Endothelial cell of umbilical vein (primary cell): ENCODE measurements at regions not wholly inside any gene's neighbourhood (a gene's known extent, or its start where the extent isn't known, plus 50 kb on each side); places are given as distances from the start of the nearest gene placed in this dataset.

ENCODE experiments used
- BruUV-seq: library from RNA; stranded (reverse); fragments of 400-500 nt; replicated peaks from 2 replicates; lab custom pipeline; 2021; lab: Mats Ljungman, UMichigan
- CTCF ChIA-PET: fragments of 300-600, 350-600 bp; sonication (Branson Sonifier 250); formaldehyde crosslinking; loops from one replicate; lab custom pipeline; 2021; ENCODE audit warnings: antibody characterized with exemption, inconsistent platforms; lab: Charles Lee
- POLR2A ChIA-PET: fragments of 300-600, 350-600 bp; sonication (Branson Sonifier 250); formaldehyde crosslinking; loops from one replicate; lab custom pipeline; 2021; ENCODE audit warnings: antibody characterized with exemption, inconsistent platforms; lab: Charles Lee
- DNase-seq: peaks from one replicate; pipeline ENCODE4 v3.0.0-alpha.2; 2011; ENCODE audit warnings: low read depth, low spot score
- FAIRE-seq: peaks from 2 replicates; lab custom pipeline; 2011; peaks lifted over from hg19 to GRCh38; lab: Jason Lieb, UNC
- H2AFZ ChIP-seq: 2 replicates; pipeline ENCODE4 v1.6.0; 2012; ENCODE audit warnings: low read depth, low read length, control low read depth, inconsistent platforms
- H3K27ac ChIP-seq: 2 replicates; pipeline ENCODE4 v1.5.1; 2011; ENCODE audit warnings: low read depth, mild to moderate bottlenecking, control low read depth, low read length, moderate library complexity; ENCODE audit not compliant: insufficient read depth
- H3K27me3 ChIP-seq, 2 experiments: 2 replicates each; pipeline versions ENCODE4 v1.6.0 to v1.6.1; 2011; ENCODE audit warnings: low read length in 2 of 2, mixed read lengths in 1 of 2; ENCODE audit not compliant: control insufficient read depth in 2 of 2, insufficient read depth in 2 of 2
- H3K36me3 ChIP-seq, 2 experiments: 2 replicates in 1 of 2; 3 replicates in 1 of 2; pipeline ENCODE4 v1.5.1; 2011; ENCODE audit warnings: low read length in 2 of 2, mild to moderate bottlenecking in 1 of 2, moderate library complexity in 1 of 2; ENCODE audit not compliant: control insufficient read depth in 2 of 2, insufficient read depth in 2 of 2; ENCODE audit errors: extremely low read depth in 1 of 2
- H3K4me1 ChIP-seq: 3 replicates; pipeline ENCODE4 v1.5.1; 2011; ENCODE audit warnings: mild to moderate bottlenecking, low read length; ENCODE audit not compliant: control insufficient read depth, insufficient read depth; ENCODE audit errors: extremely low read depth
- H3K4me2 ChIP-seq: 2 replicates; pipeline ENCODE4 v1.6.1; 2011; ENCODE audit warnings: low read length, control low read depth, mixed read lengths; ENCODE audit not compliant: insufficient read depth
- H3K4me3 ChIP-seq, 3 experiments: fragments of 200-600 bp in 1 of 3; sonication (generic), shearing (Covaris generic) in 1 of 3; replicated peaks in 1 of 3; 2 replicates each; pipeline ENCODE4 v1.5.1; 2011 to 2016; ENCODE audit warnings: control low read depth in 3 of 3, low read length in 3 of 3, mild to moderate bottlenecking in 2 of 3, inconsistent platforms in 1 of 3, low read depth in 1 of 3, moderate library complexity in 1 of 3; ENCODE audit not compliant: insufficient read depth in 1 of 3
- H3K79me2 ChIP-seq: 2 replicates; pipeline ENCODE4 v1.6.0; 2012; ENCODE audit warnings: low read length, inconsistent platforms; ENCODE audit not compliant: control insufficient read depth, insufficient read depth
- H3K9ac ChIP-seq: replicated peaks from 2 replicates; pipeline ENCODE3; 2011; ENCODE audit warnings: low read length, control low read depth; ENCODE audit not compliant: insufficient read depth; ENCODE audit errors: extremely low read depth
- H3K9me1 ChIP-seq: replicated peaks from 3 replicates; pipeline ENCODE4 v1.6.0; 2011; ENCODE audit warnings: mild to moderate bottlenecking, low read length; ENCODE audit not compliant: control insufficient read depth, insufficient read depth; ENCODE audit errors: extremely low read depth
- H3K9me3 ChIP-seq: replicated peaks from 2 replicates; pipeline ENCODE4 v1.5.1; 2012; ENCODE audit warnings: low read length, inconsistent platforms; ENCODE audit not compliant: control insufficient read depth, insufficient read depth
- H4K20me1 ChIP-seq: replicated peaks from 2 replicates; pipeline ENCODE3; 2011; ENCODE audit warnings: mild to moderate bottlenecking, low read length; ENCODE audit not compliant: control insufficient read depth, insufficient read depth; ENCODE audit errors: extremely low read depth
- CTCF ChIP-seq, 2 donors: IDR thresholded peaks; 1 replicate in 1 of 2; 2 replicates in 1 of 2; pipeline ENCODE4 v1.5.1; 2011; ENCODE audit warnings: low read length in 2 of 2, mild to moderate bottlenecking in 2 of 2, moderate library complexity in 2 of 2, control low read depth in 1 of 2, inconsistent platforms in 1 of 2, low read depth in 1 of 2; ENCODE audit not compliant: insufficient read depth in 1 of 2; ENCODE audit errors: extremely low read depth in 1 of 2
- EZH2 ChIP-seq: IDR thresholded peaks from 2 replicates; pipeline ENCODE4 v1.6.1; 2012; ENCODE audit warnings: borderline replicate concordance, low read depth, mild to moderate bottlenecking, moderate library complexity, low read length, inconsistent platforms; ENCODE audit not compliant: severe bottlenecking
- FOS ChIP-seq: IDR thresholded peaks from 2 replicates; pipeline ENCODE4 v1.6.1; 2011; ENCODE audit warnings: mild to moderate bottlenecking, low read length, moderate library complexity, borderline replicate concordance; ENCODE audit not compliant: insufficient read depth
- GATA2 ChIP-seq: IDR thresholded peaks from 2 replicates; pipeline ENCODE4 v1.7.0; 2011; ENCODE audit warnings: low read depth, mild to moderate bottlenecking, moderate library complexity, mixed read lengths, low read length; ENCODE audit not compliant: insufficient read length, insufficient read depth
- JUN ChIP-seq: IDR thresholded peaks from 2 replicates; pipeline ENCODE4 v1.6.1; 2011; ENCODE audit warnings: borderline replicate concordance, low read depth; ENCODE audit not compliant: insufficient read length, insufficient read depth
- MAX ChIP-seq: IDR thresholded peaks from 2 replicates; pipeline ENCODE4 v1.6.1; 2011; ENCODE audit not compliant: insufficient read depth, insufficient read length
- MYC ChIP-seq: IDR thresholded peaks from one replicate; pipeline ENCODE4 v1.6.1; 2011; ENCODE audit warnings: mild to moderate bottlenecking, low read depth, low read length
- POLR2A ChIP-seq: IDR thresholded peaks from 2 replicates; pipeline ENCODE4 v1.6.1; 2012; ENCODE audit warnings: low read depth, mild to moderate bottlenecking, control low read depth, low read length
- POLR2AphosphoS5 ChIP-seq: IDR thresholded peaks from 2 replicates; pipeline ENCODE4 v1.6.1; 2012; ENCODE audit warnings: low read depth, mild to moderate bottlenecking, control low read depth, low read length, moderate library complexity; ENCODE audit not compliant: insufficient read depth
- dilution Hi-C: fragments of 300-500 bp; cut with MboI; formaldehyde crosslinking; loops from one replicate; pipeline ENCODE4 v1.15.0; 2019; ENCODE audit warnings: low sequenced_read_pairs; ENCODE audit not compliant: extremely low pct_ligation_motif_present
- intact Hi-C: fragments of 100-400 bp; cut with micrococcal nuclease; formaldehyde crosslinking; loops from one replicate; pipeline ENCODE4 v1.10.0; 2022

GRCh38 chr18:64679121-64679520, 530.2 kb upstream of the LINC00305 start:
- H3K9me3 ChIP-seq: peaks cover 3% of the 10 kb centered on the region
- H4K20me1 ChIP-seq: no peaks in the 10 kb centered on the region
- FAIRE-seq (no peak), DNase-seq (no peak)
- H3K27ac ChIP-seq: no peak overlapping the region
- ChIA-PET POLR2A (no interaction called here), CTCF (no interaction called here)
- TF ChIP-seq EZH2 (no peak), CTCF (IDR thresholded peaks at IDR 0.05; ENCODE audit: extremely low read depth in 1 of 2, insufficient read depth in 1 of 2, low read depth in 1 of 2, low read length in 2 of 2) (no peak), MAX (no peak), GATA2 (no peak), JUN (no peak), POLR2AphosphoS5 (no peak), FOS (no peak), POLR2A (no peak), MYC (no peak)
- H3K27me3 ChIP-seq: no peaks in the 10 kb centered on the region
- H3K9ac ChIP-seq: no peak overlapping the region
- no peaks in the 10 kb centered on the region for H3K9me1 ChIP-seq
- no peak overlapping the region for H3K4me2 ChIP-seq
- intact Hi-C loops (no loop called here), dilution Hi-C loops (no loop called here)
- no peaks in the 10 kb centered on the region for H3K36me3 ChIP-seq
- no peaks in the 10 kb centered on the region for H3K79me2 ChIP-seq
- H2AFZ ChIP-seq: no peak overlapping the region
- H3K4me1 ChIP-seq: no peaks in the 10 kb centered on the region
- no peak overlapping the region for H3K4me3 ChIP-seq
- no TSS peak for BruUV-seq
